Nephron (organoid): ENCODE measurements at regions not wholly inside any gene's neighbourhood (a gene's known extent, or its start where the extent isn't known, plus 50 kb on each side); places are given as distances from the start of the nearest gene placed in this dataset.
A peak's percentile ranks its signal among the peaks of the same experiment; 100 is the strongest.

Source experiments
- H3K27ac Mint-ChIP-seq, 3 experiments: 2 replicates each; pipeline ENCODE4 v1.8.0; 2020; ENCODE audit warnings: mixed read lengths in 3 of 3, mild to moderate bottlenecking in 2 of 3, moderate library complexity in 1 of 3
- H3K27me3 Mint-ChIP-seq: 2 replicates; pipeline ENCODE4 v1.8.0; 2021; ENCODE audit warnings: low read depth, mild to moderate bottlenecking, moderate library complexity, mixed read lengths
- H3K36me3 Mint-ChIP-seq: 2 replicates; pipeline ENCODE4 v1.8.0; 2020; ENCODE audit warnings: low read depth, mixed read lengths
- H3K4me1 Mint-ChIP-seq: 2 replicates; pipeline ENCODE4 v1.8.0; 2020; ENCODE audit warnings: mixed read lengths
- H3K4me3 Mint-ChIP-seq, 3 experiments: 2 replicates each; pipeline ENCODE4 v1.8.0; 2020; ENCODE audit warnings: mild to moderate bottlenecking in 3 of 3, mixed read lengths in 3 of 3, moderate library complexity in 2 of 3
- H3K9me3 Mint-ChIP-seq: 2 replicates; pipeline ENCODE4 v1.8.0; 2020; ENCODE audit warnings: mixed read lengths
- TF ChIP-seq, protein P1 (sequence below), 3 experiments: fragments of 200-600 bp; sonication (generic); IDR thresholded peaks; one replicate each; pipeline ENCODE4 v1.5.0; 2021; ENCODE audit warnings: antibody characterized with exemption in 3 of 3; ENCODE audit not compliant: unreplicated experiment in 3 of 3

DNA sequence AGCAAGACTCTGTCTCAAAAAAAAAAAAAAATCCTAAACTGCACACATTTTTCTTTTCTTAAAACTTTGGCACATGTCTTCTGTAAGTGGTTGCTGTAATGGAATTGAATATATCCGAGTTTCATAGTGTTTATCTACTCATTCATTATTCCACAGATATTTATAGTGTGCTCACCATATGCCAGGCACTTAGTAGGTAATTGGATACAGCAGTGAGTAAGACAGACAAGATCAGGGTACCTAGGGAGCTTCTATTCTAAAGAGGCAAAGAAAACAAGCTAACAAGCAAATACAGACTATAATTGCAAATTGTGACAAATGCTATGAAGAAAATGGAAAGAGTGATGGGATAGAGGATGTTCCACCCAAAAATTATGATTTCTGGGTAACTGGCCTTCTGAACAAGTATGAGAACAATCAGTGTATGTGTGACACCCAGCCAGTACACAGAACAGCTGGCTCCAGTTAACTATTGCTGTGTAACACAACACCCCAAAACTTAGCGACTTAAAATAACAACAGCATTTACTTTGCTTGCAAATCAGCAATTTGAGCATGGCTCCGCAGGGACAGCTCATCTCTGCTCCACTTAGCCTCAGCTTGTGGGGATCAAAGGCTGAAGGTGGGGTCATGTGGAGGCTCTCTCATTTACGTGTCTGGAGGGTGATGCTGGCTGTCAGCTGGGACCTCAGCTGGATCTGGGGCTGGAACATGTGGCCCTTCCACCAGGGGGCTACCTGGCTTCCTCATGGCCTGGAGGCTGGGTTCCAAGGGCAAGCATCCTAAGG is 224.9 kb downstream of the INSIG2 start:
- TF ChIP-seq, protein P1, sequence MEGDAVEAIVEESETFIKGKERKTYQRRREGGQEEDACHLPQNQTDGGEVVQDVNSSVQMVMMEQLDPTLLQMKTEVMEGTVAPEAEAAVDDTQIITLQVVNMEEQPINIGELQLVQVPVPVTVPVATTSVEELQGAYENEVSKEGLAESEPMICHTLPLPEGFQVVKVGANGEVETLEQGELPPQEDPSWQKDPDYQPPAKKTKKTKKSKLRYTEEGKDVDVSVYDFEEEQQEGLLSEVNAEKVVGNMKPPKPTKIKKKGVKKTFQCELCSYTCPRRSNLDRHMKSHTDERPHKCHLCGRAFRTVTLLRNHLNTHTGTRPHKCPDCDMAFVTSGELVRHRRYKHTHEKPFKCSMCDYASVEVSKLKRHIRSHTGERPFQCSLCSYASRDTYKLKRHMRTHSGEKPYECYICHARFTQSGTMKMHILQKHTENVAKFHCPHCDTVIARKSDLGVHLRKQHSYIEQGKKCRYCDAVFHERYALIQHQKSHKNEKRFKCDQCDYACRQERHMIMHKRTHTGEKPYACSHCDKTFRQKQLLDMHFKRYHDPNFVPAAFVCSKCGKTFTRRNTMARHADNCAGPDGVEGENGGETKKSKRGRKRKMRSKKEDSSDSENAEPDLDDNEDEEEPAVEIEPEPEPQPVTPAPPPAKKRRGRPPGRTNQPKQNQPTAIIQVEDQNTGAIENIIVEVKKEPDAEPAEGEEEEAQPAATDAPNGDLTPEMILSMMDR (IDR thresholded peaks at IDR 0.05; ENCODE audit: unreplicated experiment in 3 of 3): no peak
- Mint-ChIP-seq H3K27me3 (peaks cover 6% of the 10 kb centered on the region), H3K4me1 (peaks cover 30% of the 10 kb centered on the region), H3K36me3 (no peaks in the 10 kb centered on the region), H3K27ac (peak overlapping the region; percentile 17 to 47 (median 34)), H3K9me3 (no peaks in the 10 kb centered on the region), H3K4me3 (peak overlapping the region in 2 of 3 experiments; percentile 24 to 25)

DNA sequence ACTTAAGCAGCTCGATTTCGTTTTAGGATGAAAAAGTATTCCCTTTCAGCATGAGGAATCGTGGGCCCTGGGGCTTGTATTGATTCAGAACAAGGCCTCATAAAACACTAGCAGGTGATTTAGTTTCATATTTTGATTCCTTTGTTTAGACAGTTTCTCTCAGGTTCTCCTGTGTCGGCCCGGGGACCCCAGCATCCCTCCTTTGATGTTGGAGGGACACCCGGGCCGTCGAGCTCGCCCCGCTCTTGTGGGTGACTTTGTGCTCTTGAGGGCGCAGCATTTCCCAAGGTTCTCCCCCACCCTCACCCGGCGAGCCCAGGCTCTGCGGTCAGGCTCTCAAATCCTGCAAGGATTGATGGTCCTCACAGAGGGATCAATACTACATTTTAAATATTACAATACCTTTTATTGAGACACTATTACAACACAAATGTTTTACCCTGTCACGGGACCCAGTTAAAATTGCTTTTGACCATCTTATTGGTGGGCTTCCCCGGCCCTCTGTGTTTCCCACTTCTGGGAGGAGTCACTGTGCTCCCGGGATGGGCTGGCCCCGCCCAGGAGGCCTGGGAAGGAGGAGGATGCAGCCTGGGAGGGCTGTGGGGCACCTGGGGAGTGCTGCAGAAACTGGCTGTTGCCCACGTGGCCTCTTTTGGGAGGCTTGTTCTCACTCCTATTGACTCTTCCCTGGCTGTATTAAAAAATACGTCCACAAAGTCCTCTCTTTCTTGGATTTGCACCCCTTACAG is 222.6 kb downstream of the INSIG2 start:
- TF ChIP-seq, protein P1 (IDR thresholded peaks at IDR 0.05; ENCODE audit: unreplicated experiment in 3 of 3): no peak
- Mint-ChIP-seq H3K4me1 (peaks cover 25% of the 10 kb centered on the region), H3K9me3 (no peaks in the 10 kb centered on the region)

DNA sequence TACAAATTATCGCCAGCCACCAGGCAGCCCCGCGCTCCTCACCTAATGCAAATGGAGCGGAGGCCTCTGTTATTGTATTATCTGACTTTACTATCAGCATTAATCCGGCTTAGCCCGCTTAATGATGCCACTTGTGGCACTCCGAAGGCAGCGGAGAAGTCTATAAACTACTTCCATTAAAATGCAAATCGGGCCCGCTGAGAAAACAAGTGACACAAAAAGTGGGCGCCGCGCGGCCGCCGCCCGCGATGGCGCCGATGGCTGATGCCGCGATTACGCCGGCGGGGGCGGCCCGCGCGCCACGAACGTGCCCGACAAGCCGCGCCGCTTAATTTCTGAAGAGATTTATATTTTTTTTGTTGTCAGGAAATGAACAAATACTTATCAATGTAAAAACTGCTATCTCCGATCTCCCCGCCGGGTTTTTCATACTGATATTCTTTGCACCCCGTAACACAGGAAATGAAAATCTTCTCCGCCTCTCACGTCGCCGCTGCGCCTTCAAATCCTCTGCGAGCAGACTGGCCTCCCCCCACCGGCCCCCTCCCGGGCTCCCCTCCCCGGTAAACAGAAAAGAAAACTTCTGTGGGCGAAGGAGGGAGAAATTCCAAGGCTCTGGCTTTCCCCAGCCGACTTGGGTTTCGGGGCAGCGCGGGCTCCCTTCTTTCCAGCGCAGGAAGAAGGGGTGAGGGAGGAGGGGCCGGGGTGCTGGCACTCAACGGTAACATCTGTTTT is 221.8 kb downstream of the INSIG2 start:
- Mint-ChIP-seq H3K4me1 (peaks cover 25% of the 10 kb centered on the region), H3K27ac (peak overlapping the region; percentile 78 to 93 (median 92)), H3K9me3 (no peaks in the 10 kb centered on the region), H3K4me3 (peak overlapping the region; percentile 72 to 86 (median 80)), H3K27me3 (peaks cover 10% of the 10 kb centered on the region), H3K36me3 (no peaks in the 10 kb centered on the region)
- TF ChIP-seq, protein P1 (IDR thresholded peaks at IDR 0.05; ENCODE audit: unreplicated experiment in 3 of 3): no peak

More for the DNA sequence above, 222.6 kb downstream of the INSIG2 start:
- Mint-ChIP-seq H3K4me3 (peak overlapping the region; percentile 72 to 86 (median 80)), H3K27ac (peak overlapping the region; percentile 78 to 93 (median 92)), H3K27me3 (peaks cover 10% of the 10 kb centered on the region), H3K36me3 (no peaks in the 10 kb centered on the region)

DNA sequence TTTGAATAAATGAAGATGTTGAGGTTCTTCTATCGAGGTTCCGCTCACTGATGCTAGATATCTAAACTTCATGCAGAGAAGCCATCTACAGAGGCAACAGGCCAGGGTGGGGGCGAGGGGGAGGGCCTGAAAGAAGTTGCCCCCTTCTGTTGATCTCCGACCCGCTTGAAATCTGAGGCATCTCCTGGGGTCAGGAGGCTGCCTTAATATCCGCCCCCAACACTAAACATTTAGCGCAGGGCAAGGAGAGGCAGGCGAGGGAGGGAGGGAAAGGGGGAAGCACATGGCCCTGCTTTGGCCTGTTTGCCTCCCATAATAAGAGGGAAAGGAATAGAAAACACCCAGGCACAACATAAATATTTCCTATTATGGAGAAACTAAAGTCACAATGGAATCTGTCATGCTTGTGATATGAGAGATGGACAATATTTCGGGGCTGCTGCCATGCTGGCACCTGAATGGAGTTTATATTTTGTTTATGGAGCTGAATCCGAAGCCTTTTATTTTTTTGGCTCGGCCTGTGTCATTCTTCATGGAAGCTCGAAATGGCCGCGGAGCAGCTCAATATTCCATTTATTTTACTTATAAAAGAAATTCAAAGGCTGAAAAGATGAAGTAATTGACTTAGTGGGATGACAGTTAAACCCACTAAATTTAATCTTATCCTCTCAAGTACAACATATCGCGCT is 221.1 kb downstream of the INSIG2 start:
- H3K36me3 Mint-ChIP-seq: no peaks in the 10 kb centered on the region
- TF ChIP-seq, protein P1 (IDR thresholded peaks at IDR 0.05; ENCODE audit: unreplicated experiment in 3 of 3): no peak
- H3K9me3 Mint-ChIP-seq: no peaks in the 10 kb centered on the region
- peak overlapping the region; percentile 78 to 93 (median 92) for H3K27ac Mint-ChIP-seq
- H3K27me3 Mint-ChIP-seq: peaks cover 10% of the 10 kb centered on the region
- H3K4me3 Mint-ChIP-seq: peak overlapping the region; percentile 72 to 86 (median 80)
- peaks cover 25% of the 10 kb centered on the region for H3K4me1 Mint-ChIP-seq

DNA sequence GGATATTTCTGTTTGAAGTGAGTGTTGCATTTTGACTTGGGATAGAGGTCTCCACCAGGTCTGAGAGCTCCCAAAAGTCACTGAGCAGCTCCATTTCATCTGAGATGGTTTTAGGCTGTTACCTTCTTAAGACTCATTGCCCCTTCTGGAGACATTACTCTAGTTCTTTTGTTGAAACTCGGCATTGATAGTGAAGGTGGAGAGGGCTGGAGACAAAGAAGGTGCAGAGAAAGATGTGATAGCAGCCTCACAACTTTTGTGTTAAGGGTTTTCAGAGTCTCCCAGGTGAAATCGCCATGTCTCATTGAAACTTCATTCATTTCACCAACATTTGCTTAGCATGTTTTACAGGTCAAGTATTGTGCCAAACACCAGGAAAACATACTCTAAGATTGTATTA is 219.6 kb downstream of the INSIG2 start:
- H3K36me3 Mint-ChIP-seq: no peaks in the 10 kb centered on the region
- H3K27ac Mint-ChIP-seq: peak overlapping the region in 2 of 3 experiments; percentile 78 to 93
- H3K4me1 Mint-ChIP-seq: peaks cover 11% of the 10 kb centered on the region
- TF ChIP-seq, protein P1 (IDR thresholded peaks at IDR 0.05; ENCODE audit: unreplicated experiment in 3 of 3): no peak
- no peaks in the 10 kb centered on the region for H3K9me3 Mint-ChIP-seq
- peaks cover 6% of the 10 kb centered on the region for H3K27me3 Mint-ChIP-seq
- peak overlapping the region in 2 of 3 experiments; percentile 80 to 86 for H3K4me3 Mint-ChIP-seq
